SU-DHL-6 (cell line): ENCODE measurements at regions not wholly inside any gene's neighbourhood (a gene's known extent, or its start where the extent isn't known, plus 50 kb on each side); places are given as distances from the start of the nearest gene placed in this dataset.

Experiments
- H2AFZ ChIP-seq: fragments of 200-600 bp; sonication (generic); 2 replicates; pipeline ENCODE4 v1.6.1; 2014; ENCODE audit warnings: low read depth, mild to moderate bottlenecking, moderate library complexity, mixed read lengths, antibody characterized with exemption, low read length; ENCODE audit not compliant: severe bottlenecking
- H3F3A ChIP-seq: fragments of 200-600 bp; shearing (Covaris generic); 2 replicates; pipeline ENCODE4 v1.6.0; 2016; ENCODE audit warnings: antibody characterized with exemption, mild to moderate bottlenecking; ENCODE audit not compliant: insufficient read depth
- H3K27ac ChIP-seq: fragments of 200-600 bp; sonication (generic); 2 replicates; pipeline ENCODE4 v1.5.1; 2016; ENCODE audit warnings: low read depth, mild to moderate bottlenecking, low read length, moderate library complexity, mixed read lengths
- H3K27me3 ChIP-seq: fragments of 200-600 bp; sonication (generic), shearing (Covaris generic); 2 replicates; pipeline ENCODE4 v1.6.0; 2014; ENCODE audit warnings: mild to moderate bottlenecking, low read length
- H3K36me3 ChIP-seq: fragments of 200-600 bp; sonication (generic); 2 replicates; pipeline ENCODE4 v1.6.1; 2014; ENCODE audit warnings: mild to moderate bottlenecking, low read length, mixed read lengths
- H3K4me2 ChIP-seq: fragments of 300-600, 200-600 bp; shearing (Covaris generic), sonication (generic); 2 replicates; pipeline ENCODE4 v1.6.0; 2014; ENCODE audit warnings: low read length, low read depth, mild to moderate bottlenecking; ENCODE audit not compliant: poor library complexity, severe bottlenecking
- H3K4me3 ChIP-seq: fragments of 200-600 bp; sonication (generic); 2 replicates; pipeline ENCODE4 v1.5.1; 2014; ENCODE audit warnings: antibody characterized with exemption, low read length, mild to moderate bottlenecking, mixed read lengths; ENCODE audit not compliant: insufficient read depth, poor library complexity, severe bottlenecking
- H3K79me2 ChIP-seq: fragments of 200-600 bp; sonication (generic); 2 replicates; pipeline ENCODE4 v1.6.1; 2014; ENCODE audit warnings: mild to moderate bottlenecking, low read length, moderate library complexity; ENCODE audit not compliant: insufficient read depth
- H3K9ac ChIP-seq: fragments of 200-600 bp; sonication (generic); 2 replicates; pipeline ENCODE4 v1.7.0; 2014; ENCODE audit warnings: mild to moderate bottlenecking, low read length
- H3K9me2 ChIP-seq: fragments of 200-600 bp; sonication (generic); replicated peaks from 2 replicates; pipeline ENCODE4 v1.6.1; 2014; ENCODE audit warnings: low read length; ENCODE audit not compliant: insufficient read depth
- H3K9me3 ChIP-seq: fragments of 200-600 bp; sonication (generic); 2 replicates; pipeline ENCODE4 v1.6.1; 2014; ENCODE audit warnings: low read length, mixed read lengths; ENCODE audit not compliant: insufficient read depth
- H4K20me1 ChIP-seq: fragments of 200-600 bp; sonication (generic); 2 replicates; pipeline ENCODE4 v1.6.1; 2014; ENCODE audit warnings: low read depth, mild to moderate bottlenecking, antibody characterized with exemption, low read length, moderate library complexity, mixed read lengths
- EZH2phosphoT487 ChIP-seq: fragments of 200-600 bp; sonication (generic), shearing (Covaris generic); conservative IDR thresholded peaks from 2 replicates; pipeline ENCODE4 v1.6.1; 2018; ENCODE audit warnings: mild to moderate bottlenecking, antibody characterized with exemption, low read length, moderate library complexity, mixed read lengths
- TF ChIP-seq, protein P1 (sequence below): fragments of 200-600 bp; sonication (generic); IDR thresholded peaks from one replicate; pipeline ENCODE4 v1.5.1; 2017; ENCODE audit warnings: antibody characterized with exemption, mild to moderate bottlenecking, low read length, moderate library complexity; ENCODE audit not compliant: insufficient read depth, poor library complexity, severe bottlenecking

- TF ChIP-seq, protein P1, sequence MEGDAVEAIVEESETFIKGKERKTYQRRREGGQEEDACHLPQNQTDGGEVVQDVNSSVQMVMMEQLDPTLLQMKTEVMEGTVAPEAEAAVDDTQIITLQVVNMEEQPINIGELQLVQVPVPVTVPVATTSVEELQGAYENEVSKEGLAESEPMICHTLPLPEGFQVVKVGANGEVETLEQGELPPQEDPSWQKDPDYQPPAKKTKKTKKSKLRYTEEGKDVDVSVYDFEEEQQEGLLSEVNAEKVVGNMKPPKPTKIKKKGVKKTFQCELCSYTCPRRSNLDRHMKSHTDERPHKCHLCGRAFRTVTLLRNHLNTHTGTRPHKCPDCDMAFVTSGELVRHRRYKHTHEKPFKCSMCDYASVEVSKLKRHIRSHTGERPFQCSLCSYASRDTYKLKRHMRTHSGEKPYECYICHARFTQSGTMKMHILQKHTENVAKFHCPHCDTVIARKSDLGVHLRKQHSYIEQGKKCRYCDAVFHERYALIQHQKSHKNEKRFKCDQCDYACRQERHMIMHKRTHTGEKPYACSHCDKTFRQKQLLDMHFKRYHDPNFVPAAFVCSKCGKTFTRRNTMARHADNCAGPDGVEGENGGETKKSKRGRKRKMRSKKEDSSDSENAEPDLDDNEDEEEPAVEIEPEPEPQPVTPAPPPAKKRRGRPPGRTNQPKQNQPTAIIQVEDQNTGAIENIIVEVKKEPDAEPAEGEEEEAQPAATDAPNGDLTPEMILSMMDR = no peak
- no peak for TF ChIP-seq EZH2phosphoT487
Measured at GRCh38 chr12:9258676-9259075, 50.5 kb upstream of the PZP start.

More at GRCh38 chr12:9258676-9259075, 50.5 kb upstream of the PZP start:
- H3K27ac ChIP-seq = no peak overlapping the region
- H2AFZ ChIP-seq = no peak overlapping the region
- H3K4me2 ChIP-seq = no peak overlapping the region
- no peaks in the 10 kb centered on the region for H4K20me1 ChIP-seq
- no peaks in the 10 kb centered on the region for H3K79me2 ChIP-seq
- H3K9ac ChIP-seq = no peak overlapping the region
- no peak overlapping the region for H3K4me3 ChIP-seq
- no peaks in the 10 kb centered on the region for H3K27me3 ChIP-seq
- H3F3A ChIP-seq = no peaks in the 10 kb centered on the region
- H3K9me3 ChIP-seq = no peaks in the 10 kb centered on the region
- no peaks in the 10 kb centered on the region for H3K36me3 ChIP-seq
- H3K9me2 ChIP-seq = no peaks in the 10 kb centered on the region
